GM13976 (cell line): ENCODE measurements at regions not wholly inside any gene's neighbourhood (a gene's known extent, or its start where the extent isn't known, plus 50 kb on each side); places are given as distances from the start of the nearest gene placed in this dataset.

Experiments
- DNase-seq: peaks from one replicate; pipeline ENCODE4 v3.0.0; 2012; ENCODE audit warnings: low spot score
- in situ Hi-C: fragments of 300-500 bp; cut with MboI; formaldehyde crosslinking; loops from one replicate; pipeline ENCODE4 v1.12.0; 2022; ENCODE audit warnings: low sequenced_read_pairs, mixed read lengths, inconsistent platforms; ENCODE audit not compliant: unreplicated experiment
- TF ChIP-seq, protein P1 (sequence below): IDR thresholded peaks from 2 replicates; pipeline ENCODE4 v1.5.1; 2012; ENCODE audit warnings: borderline replicate concordance, mild to moderate bottlenecking; ENCODE audit not compliant: insufficient read depth; ENCODE audit errors: extremely low read depth, missing control alignments, control extremely low read depth

GRCh38 chr13:89574077-89574476 lies 1773.4 kb upstream of the MIR17HG start:
- in situ Hi-C loops: no loop called here
- TF ChIP-seq, protein P1, sequence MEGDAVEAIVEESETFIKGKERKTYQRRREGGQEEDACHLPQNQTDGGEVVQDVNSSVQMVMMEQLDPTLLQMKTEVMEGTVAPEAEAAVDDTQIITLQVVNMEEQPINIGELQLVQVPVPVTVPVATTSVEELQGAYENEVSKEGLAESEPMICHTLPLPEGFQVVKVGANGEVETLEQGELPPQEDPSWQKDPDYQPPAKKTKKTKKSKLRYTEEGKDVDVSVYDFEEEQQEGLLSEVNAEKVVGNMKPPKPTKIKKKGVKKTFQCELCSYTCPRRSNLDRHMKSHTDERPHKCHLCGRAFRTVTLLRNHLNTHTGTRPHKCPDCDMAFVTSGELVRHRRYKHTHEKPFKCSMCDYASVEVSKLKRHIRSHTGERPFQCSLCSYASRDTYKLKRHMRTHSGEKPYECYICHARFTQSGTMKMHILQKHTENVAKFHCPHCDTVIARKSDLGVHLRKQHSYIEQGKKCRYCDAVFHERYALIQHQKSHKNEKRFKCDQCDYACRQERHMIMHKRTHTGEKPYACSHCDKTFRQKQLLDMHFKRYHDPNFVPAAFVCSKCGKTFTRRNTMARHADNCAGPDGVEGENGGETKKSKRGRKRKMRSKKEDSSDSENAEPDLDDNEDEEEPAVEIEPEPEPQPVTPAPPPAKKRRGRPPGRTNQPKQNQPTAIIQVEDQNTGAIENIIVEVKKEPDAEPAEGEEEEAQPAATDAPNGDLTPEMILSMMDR: no peak

GRCh38 chr13:89577301-89577700 lies 1770.2 kb upstream of the MIR17HG start:
- DNase-seq: no peak
- in situ Hi-C loops: no loop called here
- TF ChIP-seq, protein P1: no peak

More at GRCh38 chr13:89574077-89574476, 1773.4 kb upstream of the MIR17HG start:
- DNase-seq: no peak

DNA sequence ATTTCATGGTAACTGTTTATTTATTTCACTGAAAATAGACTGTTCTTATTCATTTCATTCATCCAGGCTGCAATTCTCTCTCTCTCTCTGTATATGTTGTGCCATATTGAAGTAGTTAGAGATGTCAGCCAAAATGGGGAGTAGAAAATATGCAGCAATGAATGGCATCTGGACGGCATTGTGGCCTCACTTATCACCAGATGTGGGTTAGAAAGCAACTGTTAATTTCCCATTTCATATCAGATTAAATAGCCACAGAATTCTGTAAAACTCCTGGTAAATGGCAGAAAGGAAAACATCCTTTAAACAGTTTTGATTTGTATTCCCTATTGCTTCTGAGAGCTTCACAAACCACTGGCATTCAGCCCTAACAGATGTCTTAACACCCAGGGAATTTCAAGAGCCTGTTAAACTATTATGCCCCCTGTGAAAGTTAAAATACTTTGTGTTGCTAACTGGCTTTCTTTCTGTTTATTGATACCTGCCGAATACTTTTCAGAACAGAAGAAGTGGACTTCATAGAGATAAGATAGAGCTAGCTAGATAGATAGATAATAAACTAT lies 1763.3 kb upstream of the MIR17HG start:
- no peak for DNase-seq
- in situ Hi-C loops: no loop called here
- TF ChIP-seq, protein P1: no peak

DNA sequence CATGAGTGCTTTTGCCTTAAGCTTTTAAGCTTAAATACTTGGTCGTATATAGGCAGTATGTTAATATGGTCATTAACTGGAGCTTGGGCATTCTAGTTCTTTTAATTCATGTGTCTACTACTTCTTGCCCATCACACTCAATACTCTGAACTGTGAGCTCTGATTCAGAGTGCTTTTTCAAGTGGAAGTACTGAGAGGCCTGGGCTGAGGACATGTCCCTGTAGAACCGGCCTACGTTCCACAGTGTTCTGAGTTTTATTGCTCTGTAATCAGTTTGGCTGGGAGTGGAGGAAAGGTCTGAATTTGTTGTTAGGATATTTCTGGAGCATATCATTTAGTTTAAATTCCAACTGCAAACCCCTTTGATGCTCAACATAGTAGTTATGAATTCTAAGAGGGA lies 1744.8 kb upstream of the MIR17HG start:
- DNase-seq: no peak
- in situ Hi-C loops: no loop called here
- TF ChIP-seq, protein P1: no peak

DNA sequence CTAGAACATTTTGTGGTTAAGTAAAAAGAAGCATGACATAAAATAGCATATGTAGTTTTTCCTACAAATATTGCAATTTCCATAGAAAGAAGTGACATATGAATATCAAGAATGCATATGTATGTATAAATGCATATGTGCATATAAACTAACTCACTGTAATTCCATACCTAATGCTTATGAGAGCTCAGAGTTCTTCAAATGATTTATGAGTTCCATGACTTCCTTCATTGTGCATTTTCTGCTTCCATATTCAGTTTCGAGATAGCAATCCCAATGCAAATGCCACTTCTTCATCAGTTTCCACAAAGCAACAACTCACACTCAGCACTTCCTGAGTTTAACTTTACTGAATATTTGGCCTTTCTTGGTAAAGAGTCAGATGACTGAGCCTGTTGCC lies 1744.3 kb upstream of the MIR17HG start:
- in situ Hi-C loops: no loop called here
- DNase-seq: no peak

GRCh38 chr13:89609318-89609717 lies 1738.2 kb upstream of the MIR17HG start:
- no peak for DNase-seq
- in situ Hi-C loops: no loop called here
- TF ChIP-seq, protein P1: no peak

More for the DNA sequence above, 1744.3 kb upstream of the MIR17HG start:
- TF ChIP-seq, protein P1: no peak
